ENCODE measurements at regions not wholly inside any gene's neighbourhood (a gene's known extent, or its start where the extent isn't known, plus 50 kb on each side); places are given as distances from the start of the nearest gene placed in this dataset.

- Histone ChIP-seq H3K9me2 (replicated peaks; ENCODE audit: control insufficient read depth, low read length) (no peaks in the 10 kb centered on the region), H3K27me3 (ENCODE audit: control insufficient read depth, low read length) (no peaks in the 10 kb centered on the region), H4K20me1 (ENCODE audit: control insufficient read depth, insufficient read depth, low read depth, low read length) (no peaks in the 10 kb centered on the region), H3K79me2 (ENCODE audit: control insufficient read depth, low read length) (no peaks in the 10 kb centered on the region), H3K9me3 (ENCODE audit: control insufficient read depth, insufficient read depth, low read length) (no peaks in the 10 kb centered on the region), H3K27ac (ENCODE audit: low read depth, low read length) (no peak overlapping the region), H3K4me3 (ENCODE audit: low read length) (no peak overlapping the region), H3F3A (ENCODE audit: control insufficient read depth, insufficient read depth) (no peaks in the 10 kb centered on the region), H3K4me1 (ENCODE audit: control insufficient read depth, low read length) (no peaks in the 10 kb centered on the region), H3K36me3 (ENCODE audit: control insufficient read depth, low read length) (no peaks in the 10 kb centered on the region), H3K4me2 (ENCODE audit: low read length) (no peak overlapping the region)
- TF ChIP-seq CTCF (IDR thresholded peaks at IDR 0.05; ENCODE audit: low read depth, low read length, poor library complexity, severe bottlenecking): no peak
- TF ChIP-seq EZH2phosphoT487 (IDR thresholded peaks at IDR 0.05; ENCODE audit: borderline replicate concordance, low read length): no peak
Observed at GRCh38 chr21:35705888-35706287, 354.4 kb downstream of the SETD4 start.

DNA sequence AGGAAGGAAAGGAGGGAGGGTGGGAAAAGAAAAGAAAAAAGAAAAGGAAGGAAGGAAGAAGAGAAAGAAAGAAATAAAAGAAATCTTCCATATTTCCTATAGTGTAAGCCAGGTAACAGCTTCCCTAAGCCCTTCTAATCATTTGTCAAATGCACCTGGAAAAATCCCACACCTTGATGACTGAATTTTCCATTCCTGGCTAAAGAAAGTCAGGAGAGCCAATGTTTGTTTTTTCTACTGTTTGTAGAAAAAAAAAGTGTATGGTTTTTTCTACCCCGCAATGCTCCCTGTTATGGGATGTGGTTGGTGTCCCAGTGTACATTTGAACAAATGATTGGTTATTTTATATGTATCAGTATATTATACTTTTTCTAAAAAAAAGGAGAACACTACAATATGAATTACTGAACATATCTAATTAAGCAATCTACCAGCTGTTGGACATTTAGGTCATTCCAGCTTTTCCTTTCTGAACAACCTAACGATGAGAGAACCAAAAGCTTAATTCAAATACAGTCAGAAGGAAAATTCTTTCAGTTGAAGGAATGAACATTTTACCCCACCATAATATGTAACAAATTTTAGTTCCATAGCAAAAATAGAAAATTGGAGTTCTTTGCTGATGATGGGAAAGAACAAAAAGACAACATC lies 355.0 kb downstream of the SETD4 start:
- Histone ChIP-seq H3F3A (ENCODE audit: control insufficient read depth, insufficient read depth) (no peaks in the 10 kb centered on the region), H3K4me2 (ENCODE audit: low read length) (no peak overlapping the region), H3K4me1 (ENCODE audit: control insufficient read depth, low read length) (no peaks in the 10 kb centered on the region), H3K4me3 (ENCODE audit: low read length) (no peak overlapping the region), H3K9me2 (replicated peaks; ENCODE audit: control insufficient read depth, low read length) (no peaks in the 10 kb centered on the region), H3K9me3 (ENCODE audit: control insufficient read depth, insufficient read depth, low read length) (no peaks in the 10 kb centered on the region), H3K36me3 (ENCODE audit: control insufficient read depth, low read length) (no peaks in the 10 kb centered on the region), H4K20me1 (ENCODE audit: control insufficient read depth, insufficient read depth, low read depth, low read length) (no peaks in the 10 kb centered on the region), H3K27ac (ENCODE audit: low read depth, low read length) (no peak overlapping the region), H3K79me2 (ENCODE audit: control insufficient read depth, low read length) (no peaks in the 10 kb centered on the region), H3K27me3 (ENCODE audit: control insufficient read depth, low read length) (no peaks in the 10 kb centered on the region)
- TF ChIP-seq EZH2phosphoT487 (IDR thresholded peaks at IDR 0.05; ENCODE audit: borderline replicate concordance, low read length): no peak
- TF ChIP-seq CTCF (IDR thresholded peaks at IDR 0.05; ENCODE audit: low read depth, low read length, poor library complexity, severe bottlenecking): no peak

GRCh38 chr21:35703704-35704103 lies 356.6 kb downstream of the SETD4 start:
- TF ChIP-seq CTCF (IDR thresholded peaks at IDR 0.05; ENCODE audit: low read depth, low read length, poor library complexity, severe bottlenecking): no peak
- TF ChIP-seq EZH2phosphoT487 (IDR thresholded peaks at IDR 0.05; ENCODE audit: borderline replicate concordance, low read length): no peak
- H3K9me3 ChIP-seq (ENCODE audit: control insufficient read depth, insufficient read depth, low read length): no peaks in the 10 kb centered on the region
- no peak overlapping the region for H3K4me2 ChIP-seq (ENCODE audit: low read length)
- H3K4me1 ChIP-seq (ENCODE audit: control insufficient read depth, low read length): no peaks in the 10 kb centered on the region
- H3K36me3 ChIP-seq (ENCODE audit: control insufficient read depth, low read length): no peaks in the 10 kb centered on the region
- H3K27me3 ChIP-seq (ENCODE audit: control insufficient read depth, low read length): peaks cover 2% of the 10 kb centered on the region; the same call in 1 of the 2 replicates
- H4K20me1 ChIP-seq (ENCODE audit: control insufficient read depth, insufficient read depth, low read depth, low read length): no peaks in the 10 kb centered on the region
- H3K9me2 ChIP-seq (replicated peaks; ENCODE audit: control insufficient read depth, low read length): no peaks in the 10 kb centered on the region
- H3F3A ChIP-seq (ENCODE audit: control insufficient read depth, insufficient read depth): no peaks in the 10 kb centered on the region
- H3K27ac ChIP-seq (ENCODE audit: low read depth, low read length): no peak overlapping the region
- H3K4me3 ChIP-seq (ENCODE audit: low read length): no peak overlapping the region
- H3K79me2 ChIP-seq (ENCODE audit: control insufficient read depth, low read length): no peaks in the 10 kb centered on the region

All from DOHH2 (cell line).